HepG2 (cell line): ENCODE measurements at regions not wholly inside any gene's neighbourhood (a gene's known extent, or its start where the extent isn't known, plus 50 kb on each side); places are given as distances from the start of the nearest gene placed in this dataset.

Experiments
- ATAC-seq: fragments of 200-7000 bp; cut with Tn5 transposase; 3 replicates; pipeline ENCODE4 v1.9.1; 2020; ENCODE audit warnings: mild to moderate bottlenecking, moderate library complexity
- BruUV-seq: library from RNA; stranded (reverse); fragments of 400-500 nt; replicated peaks from 2 replicates; lab custom pipeline; 2021; lab: Mats Ljungman, UMichigan
- CTCF ChIA-PET: fragments of 300-600 bp; formaldehyde crosslinking; extraction: SDS; loops from one replicate; lab custom pipeline; 2021; ENCODE audit warnings: low total read pairs, inconsistent platforms, low intra/inter-chr PET ratio; lab: Yijun Ruan, JAX
- POLR2A ChIA-PET: fragments of 350-600 bp; sonication (Branson Sonifier 250); formaldehyde crosslinking; loops from one replicate; lab custom pipeline; 2020; ENCODE audit warnings: antibody characterized with exemption, inconsistent platforms; lab: Yijun Ruan, JAX
- DNase-seq: peaks from one replicate; pipeline ENCODE4 v3.0.0-alpha.2; 2015; ENCODE audit warnings: low spot score
- FAIRE-seq: peaks from 3 replicates; lab custom pipeline; 2011; peaks lifted over from hg19 to GRCh38; lab: Jason Lieb, UNC
- H2AFZ ChIP-seq: one replicate; pipeline ENCODE4 v1.6.1; 2011; ENCODE audit warnings: low read length, inconsistent platforms
- H3K27ac ChIP-seq: fragments of 300-600 bp; 3 replicates; pipeline ENCODE4 v1.8.0; 2011; ENCODE audit warnings: mixed run types, mild to moderate bottlenecking, mixed read lengths, low read length, inconsistent platforms; ENCODE audit not compliant: insufficient read depth; ENCODE audit errors: extremely low read length
- H3K27me3 ChIP-seq, 2 experiments: fragments of 200-600 bp in 1 of 2; 2 replicates in 1 of 2; 3 replicates in 1 of 2; pipeline versions ENCODE4 v1.6.0 to v1.8.0; 2011; ENCODE audit warnings: low read length in 2 of 2, mild to moderate bottlenecking in 2 of 2, moderate library complexity in 2 of 2, inconsistent platforms in 1 of 2; ENCODE audit not compliant: insufficient read depth in 2 of 2, control insufficient read depth in 1 of 2
- H3K36me3 ChIP-seq, 2 experiments: fragments of 200-600 bp in 1 of 2; replicated peaks in 1 of 2; 2 replicates in 1 of 2; 3 replicates in 1 of 2; pipeline versions ENCODE4 v1.5.1 to v1.8.0; 2011; ENCODE audit warnings: low read length in 2 of 2, inconsistent platforms in 1 of 2; ENCODE audit not compliant: insufficient read depth in 2 of 2, control insufficient read depth in 1 of 2
- H3K4me1 ChIP-seq: 2 replicates; pipeline ENCODE4 v1.5.1; 2012; ENCODE audit warnings: low read length, inconsistent platforms; ENCODE audit not compliant: insufficient read depth
- H3K4me2 ChIP-seq: 2 replicates; pipeline ENCODE4 v1.6.0; 2011; ENCODE audit warnings: low read depth, low read length, inconsistent platforms
- H3K4me3 ChIP-seq, 3 experiments: fragments of 200-600 bp in 1 of 3; sonication (generic), shearing (Covaris generic) in 1 of 3; replicated peaks in 1 of 3; 2 replicates each; pipeline ENCODE4 v1.5.1; 2011 to 2016; ENCODE audit warnings: low read length in 3 of 3, inconsistent platforms in 2 of 3, low read depth in 2 of 3, mild to moderate bottlenecking in 2 of 3, control low read depth in 1 of 3, mixed read lengths in 1 of 3; ENCODE audit not compliant: insufficient read depth in 1 of 3
- H3K79me2 ChIP-seq: one replicate; pipeline ENCODE4 v1.6.1; 2011; ENCODE audit warnings: low read length, inconsistent platforms; ENCODE audit not compliant: insufficient read depth
- H3K9ac ChIP-seq: 2 replicates; pipeline ENCODE4 v1.6.0; 2011; ENCODE audit warnings: mild to moderate bottlenecking, low read depth, low read length, inconsistent platforms; ENCODE audit not compliant: insufficient read depth
- H3K9me3 ChIP-seq: 2 replicates; pipeline ENCODE4 v1.5.1; 2012; ENCODE audit warnings: mild to moderate bottlenecking, low read length
- H4K20me1 ChIP-seq: 2 replicates; pipeline ENCODE4 v1.6.0; 2011; ENCODE audit warnings: inconsistent platforms, mild to moderate bottlenecking, low read length, moderate library complexity; ENCODE audit not compliant: insufficient read depth
- ETV5 ChIP-seq: IDR thresholded peaks from 2 replicates; pipeline ENCODE4 v1.6.1; 2018; ENCODE audit warnings: missing biosample characterization, missing genetic modification reagents, inconsistent platforms, borderline replicate concordance
- HINFP ChIP-seq: sonication (generic); formaldehyde crosslinking; IDR thresholded peaks from 2 replicates; pipeline ENCODE4 v1.4.0; 2020; ENCODE audit warnings: low read depth, mild to moderate bottlenecking, missing genetic modification reagents
- IRX3 ChIP-seq: sonication (generic); formaldehyde crosslinking; IDR thresholded peaks from 2 replicates; pipeline ENCODE4 v1.8.1; 2023; ENCODE audit warnings: mild to moderate bottlenecking, low read depth, missing genetic modification reagents, borderline replicate concordance
- KDM3A ChIP-seq: IDR thresholded peaks from 2 replicates; pipeline ENCODE4 v1.6.1; 2018; ENCODE audit warnings: low read depth, missing compliant biosample characterization
- NFYB ChIP-seq: sonication (generic); formaldehyde crosslinking; IDR thresholded peaks from 2 replicates; pipeline ENCODE4 v1.4.0; 2020; ENCODE audit warnings: missing genetic modification reagents
- SMAD3 ChIP-seq: sonication (generic); formaldehyde crosslinking; IDR thresholded peaks from 2 replicates; pipeline ENCODE4 v1.4.0; 2020; ENCODE audit warnings: missing genetic modification reagents
- STAT5B ChIP-seq: sonication (generic); formaldehyde crosslinking; IDR thresholded peaks from 2 replicates; pipeline ENCODE4 v1.4.0; 2020; ENCODE audit warnings: missing genetic modification reagents
- ZBTB20 ChIP-seq: sonication (generic); formaldehyde crosslinking; IDR thresholded peaks from 2 replicates; pipeline ENCODE4 v1.8.1; 2023; ENCODE audit warnings: missing genetic modification reagents, low read depth, mild to moderate bottlenecking, borderline replicate concordance
- ZNF441 ChIP-seq: sonication (generic); formaldehyde crosslinking; IDR thresholded peaks from 2 replicates; pipeline ENCODE4 v1.7.0; 2021; ENCODE audit warnings: missing genetic modification reagents, borderline replicate concordance
- WGBS: methylation state at CpG from one replicate; pipeline ENCODE4 v1.1.6; 2017; ENCODE audit warnings: low lambda C conversion rate; 5-methylcytosine and 5-hydroxymethylcytosine counted together
- in situ Hi-C: cut with HindIII; loops from 2 replicates; pipeline ENCODE4 v1.10.0; 2017; ENCODE audit warnings: low pct_unique_long_range_greater_than_20kb; ENCODE audit not compliant: extremely low pct_ligation_motif_present
- intact Hi-C: fragments of 100-400 bp; cut with micrococcal nuclease; formaldehyde crosslinking; loops from one replicate; pipeline ENCODE4 v1.10.0; 2022; ENCODE audit not compliant: unreplicated experiment

- POLR2A ChIA-PET = no interaction called here
- no peak overlapping the region for H3K27ac ChIP-seq
- H3K4me1 ChIP-seq = no peaks in the 10 kb centered on the region
- TF ChIP-seq KDM3A (no peak), ETV5 (no peak), NFYB (no peak), STAT5B (CRISPR knock-in tag) (no peak), HINFP (no peak), ZNF441 (CRISPR knock-in tag) (no peak), ZBTB20 (CRISPR knock-in tag) (no peak), SMAD3 (no peak), IRX3 (CRISPR knock-in tag) (no peak)
- BruUV-seq = no TSS peak
- no peak overlapping the region for H3K9ac ChIP-seq
- H3K4me3 ChIP-seq = no peak overlapping the region
- H3K4me2 ChIP-seq = no peak overlapping the region
- ATAC-seq (no peak), FAIRE-seq (no peak), DNase-seq (no peak)
- H4K20me1 ChIP-seq = no peaks in the 10 kb centered on the region
- in situ Hi-C loops (no loop called here), intact Hi-C loops (no loop called here)
- 29% methylated on average over 7 of the region's 25 CpGs for WGBS
- CTCF ChIA-PET = no interaction called here
- H3K27me3 ChIP-seq = no peaks in the 10 kb centered on the region
- no peak overlapping the region for H2AFZ ChIP-seq
- peaks cover 25% of the 10 kb centered on the region for H3K9me3 ChIP-seq
- no peaks in the 10 kb centered on the region for H3K79me2 ChIP-seq
- H3K36me3 ChIP-seq = no peaks in the 10 kb centered on the region
These were observed 165.0 kb downstream of the HEPH start for GRCh38 chrX:66328950-66329596.
